ENCODE measurements at regions not wholly inside any gene's neighbourhood (a gene's known extent, or its start where the extent isn't known, plus 50 kb on each side); places are given as distances from the start of the nearest gene placed in this dataset.

DNA sequence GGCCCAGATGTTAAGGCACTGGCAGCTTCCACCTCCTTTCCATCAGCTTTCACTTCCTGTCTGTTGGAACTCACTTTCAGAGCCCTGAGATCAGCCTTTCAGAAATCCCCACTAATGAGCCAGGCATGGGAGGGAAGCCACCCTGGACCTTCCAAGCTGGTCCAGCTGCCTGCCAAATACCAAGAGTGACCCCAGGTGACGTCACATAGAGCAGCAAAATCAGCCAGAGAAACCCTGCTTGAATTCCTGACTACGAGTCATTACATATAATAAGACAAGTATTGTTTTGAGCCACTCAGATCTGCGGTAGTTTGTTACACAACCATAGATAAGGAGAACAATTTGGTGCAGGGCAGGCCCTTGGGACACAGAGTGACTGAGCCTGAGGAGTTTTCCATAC lies 556.0 kb upstream of the JAG1 start:
- no peak for DNase-seq

DNA sequence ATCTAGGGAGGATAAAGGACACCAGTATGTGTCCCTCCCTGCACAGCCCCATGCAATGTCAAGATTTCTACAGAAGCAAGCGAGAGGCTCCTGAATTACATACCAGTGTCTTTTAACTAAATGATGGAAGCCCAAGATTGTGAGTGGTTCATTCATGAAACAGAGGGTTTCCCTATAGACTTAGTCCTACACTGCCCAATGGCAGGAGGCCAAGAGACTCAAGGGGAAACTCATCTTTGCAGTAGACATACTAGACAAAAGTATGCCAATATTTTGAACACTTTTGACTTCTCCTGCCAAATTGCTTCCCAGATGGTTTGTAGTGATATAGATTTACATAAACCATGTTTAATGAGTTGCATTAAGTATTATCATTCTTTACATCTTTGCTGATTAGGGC lies 557.2 kb upstream of the JAG1 start:
- no peak for DNase-seq

DNA sequence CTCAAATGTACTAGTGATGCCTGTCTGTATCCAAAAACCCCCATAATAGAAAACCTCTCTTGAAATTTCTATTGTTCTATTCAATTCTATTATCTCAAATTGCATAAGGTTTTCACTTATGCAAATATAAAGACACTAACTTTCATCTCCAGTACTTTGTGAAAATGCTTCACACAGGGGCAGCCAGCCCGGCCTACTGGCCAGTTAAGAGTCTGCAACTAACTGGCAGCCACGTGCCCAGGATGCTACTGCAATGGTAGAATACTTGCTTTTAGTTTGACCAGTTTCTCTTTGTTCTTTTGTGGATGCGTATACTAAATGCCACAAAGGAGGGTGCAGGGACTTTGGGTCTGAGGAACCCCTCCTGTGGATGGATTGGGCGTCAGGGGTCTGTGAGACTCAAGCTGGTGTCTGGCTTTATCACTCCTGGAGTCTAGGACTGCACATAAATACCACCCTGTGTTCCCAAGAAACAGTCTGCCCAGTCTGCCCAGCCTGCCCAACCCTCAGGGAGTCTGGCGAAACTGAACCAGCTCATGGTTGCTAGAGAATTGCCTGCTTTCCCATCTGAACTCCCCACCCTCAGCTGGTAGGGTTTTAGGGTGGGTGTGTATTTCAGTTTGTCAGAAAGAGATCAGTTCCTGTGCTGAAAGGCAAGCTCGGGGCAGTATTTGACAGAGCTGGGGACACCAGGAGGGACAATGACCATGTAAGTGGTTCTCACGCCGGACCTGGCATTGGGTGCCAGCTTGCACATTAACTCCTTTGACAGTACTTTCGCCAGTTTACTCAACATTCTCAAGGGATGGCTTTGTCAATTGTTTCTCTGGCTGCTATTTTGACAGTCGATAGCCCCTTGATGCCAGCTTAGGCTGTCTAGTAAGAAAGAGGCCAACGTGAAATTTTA lies 558.2 kb upstream of the JAG1 start:
- no peak for DNase-seq

DNA sequence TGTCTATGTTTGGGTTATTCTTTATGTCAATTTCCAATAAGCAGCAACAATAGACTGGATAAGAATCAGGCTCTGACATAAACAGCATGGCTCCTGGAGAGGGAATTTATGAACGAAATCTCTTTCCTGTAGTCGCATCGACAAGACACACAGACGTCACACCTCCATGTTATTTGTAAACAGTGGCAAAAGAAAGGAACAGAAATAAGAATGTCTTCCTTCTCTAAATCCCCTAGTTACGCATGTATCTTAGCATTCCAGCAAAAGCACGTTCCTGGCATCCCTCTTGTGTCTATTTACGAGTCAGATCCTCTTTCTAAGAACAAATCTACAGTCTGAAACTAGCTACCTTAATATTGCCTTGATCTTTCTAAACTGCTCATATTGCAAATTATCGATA lies 559.1 kb upstream of the JAG1 start:
- no peak for DNase-seq

DNA sequence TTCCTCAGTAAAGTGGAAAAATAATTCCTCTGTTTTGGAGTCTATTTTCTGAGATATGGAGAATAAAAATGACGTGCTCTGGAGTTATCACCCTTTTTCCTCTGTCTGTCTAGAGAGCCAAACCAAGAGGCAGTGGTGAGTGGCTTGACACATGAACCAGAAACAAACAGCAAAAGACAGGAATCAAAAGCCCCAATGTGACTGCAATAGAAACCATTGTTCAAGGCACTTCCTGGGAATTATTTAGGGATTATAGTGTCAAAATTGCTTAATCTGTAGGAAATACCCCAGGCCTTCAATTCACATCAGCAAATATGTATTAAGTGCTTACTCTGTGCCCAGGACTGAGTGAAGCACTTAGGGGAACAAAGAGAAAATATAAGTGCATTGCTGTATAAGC lies 560.4 kb upstream of the JAG1 start:
- no peak for DNase-seq

DNA sequence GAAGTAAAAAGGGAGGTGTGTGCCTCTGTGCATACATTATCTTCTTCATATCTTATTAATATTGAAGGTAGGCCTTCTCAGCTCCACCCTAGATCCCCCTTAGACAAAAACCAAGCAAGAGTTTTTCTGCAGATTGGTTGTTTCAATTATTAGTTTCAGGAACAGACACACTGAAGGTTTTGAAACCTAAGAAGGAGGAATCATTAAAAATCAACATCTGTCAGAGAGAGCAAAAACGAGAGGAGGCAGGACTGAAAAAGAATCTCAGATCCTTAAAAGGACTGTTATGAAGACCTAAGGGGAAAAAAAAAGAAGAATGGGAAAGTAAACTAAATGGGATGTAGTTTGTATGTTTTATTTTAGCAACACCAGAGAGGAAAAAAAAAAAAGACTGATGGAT lies 560.8 kb upstream of the JAG1 start:
- no peak for DNase-seq

DNA sequence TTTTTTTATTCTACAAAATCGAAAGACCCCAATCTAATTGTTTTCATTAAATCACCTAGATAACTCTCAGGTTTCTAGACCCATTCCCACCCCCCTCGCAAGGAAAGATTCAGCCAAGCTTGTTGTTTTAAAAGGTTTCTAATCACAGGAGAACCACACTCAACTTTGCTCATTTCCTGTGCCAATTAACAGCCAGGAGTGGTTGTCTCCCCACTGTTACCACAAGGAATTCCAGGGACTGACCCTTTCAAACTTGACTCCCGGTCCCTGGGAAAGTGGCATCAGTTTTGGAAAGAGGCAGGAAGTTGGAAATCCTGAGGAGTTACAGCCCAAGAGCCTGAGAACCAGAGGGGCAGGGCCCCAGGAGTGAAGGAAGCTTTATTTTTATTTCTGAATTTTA lies 561.3 kb upstream of the JAG1 start:
- DNase-seq: no peak

DNA sequence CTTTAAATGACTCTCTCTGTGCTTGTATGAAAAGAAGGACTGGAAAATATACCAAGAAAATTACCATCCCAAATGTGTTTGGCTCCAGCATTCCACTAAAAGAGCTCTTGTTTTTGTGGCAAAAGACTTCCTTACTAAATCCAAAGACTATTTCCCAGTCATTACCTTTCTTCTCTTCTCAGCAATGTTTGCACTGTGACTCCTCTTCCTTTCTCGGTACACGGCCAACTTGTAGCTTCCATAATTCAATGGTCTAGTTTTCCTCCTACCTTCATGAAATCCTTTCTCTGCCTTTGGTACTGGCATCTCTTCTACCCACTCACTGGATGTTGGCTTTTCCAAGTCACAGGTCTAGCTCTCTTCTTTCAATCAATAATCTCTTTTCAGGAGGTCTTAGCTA lies 568.5 kb upstream of the JAG1 start:
- DNase-seq: no peak

DNA sequence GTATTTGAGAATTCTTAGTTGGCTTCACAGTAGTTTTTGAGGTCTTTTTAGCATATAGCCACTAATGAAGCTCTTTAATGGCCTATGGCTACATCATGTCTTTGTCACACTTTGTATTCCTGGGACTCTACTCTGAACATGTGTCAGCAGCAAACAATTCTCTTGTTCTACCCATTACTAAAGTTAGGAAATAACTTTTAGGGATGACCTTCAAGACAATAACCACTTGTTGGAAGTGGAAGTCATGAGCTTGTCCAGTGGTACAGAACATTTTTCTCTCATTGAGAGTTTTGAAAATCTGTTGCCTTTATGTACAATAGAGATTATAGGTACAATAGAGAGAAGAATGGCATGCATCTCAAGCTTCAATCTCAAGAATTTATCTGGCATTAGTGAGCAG lies 571.6 kb upstream of the JAG1 start:
- no peak for DNase-seq

DNA sequence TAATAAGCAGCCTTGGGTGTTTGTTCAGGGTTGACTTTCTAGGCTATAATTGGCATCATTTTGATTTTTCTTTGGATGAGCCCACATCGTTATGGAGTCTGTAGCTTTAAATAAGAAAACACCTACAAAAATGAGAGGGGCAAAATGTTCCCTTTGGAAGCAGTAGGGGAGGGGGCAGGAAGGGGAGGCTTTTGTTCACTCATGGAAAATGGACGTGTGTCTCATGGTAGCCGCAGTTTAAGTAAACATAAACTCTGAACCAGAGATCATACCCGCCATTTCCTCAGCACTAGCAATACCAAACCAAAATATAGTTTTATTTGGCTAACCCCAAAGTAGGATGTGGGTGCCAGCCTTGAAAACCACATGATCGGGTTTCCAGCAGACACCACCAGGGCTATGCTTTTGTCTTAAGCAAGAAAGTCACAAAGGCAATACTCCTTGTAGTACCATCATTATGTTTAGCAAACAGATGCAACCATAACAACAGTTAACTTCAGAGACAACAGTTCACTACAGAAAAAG lies 572.5 kb upstream of the JAG1 start:
- no peak for DNase-seq

DNA sequence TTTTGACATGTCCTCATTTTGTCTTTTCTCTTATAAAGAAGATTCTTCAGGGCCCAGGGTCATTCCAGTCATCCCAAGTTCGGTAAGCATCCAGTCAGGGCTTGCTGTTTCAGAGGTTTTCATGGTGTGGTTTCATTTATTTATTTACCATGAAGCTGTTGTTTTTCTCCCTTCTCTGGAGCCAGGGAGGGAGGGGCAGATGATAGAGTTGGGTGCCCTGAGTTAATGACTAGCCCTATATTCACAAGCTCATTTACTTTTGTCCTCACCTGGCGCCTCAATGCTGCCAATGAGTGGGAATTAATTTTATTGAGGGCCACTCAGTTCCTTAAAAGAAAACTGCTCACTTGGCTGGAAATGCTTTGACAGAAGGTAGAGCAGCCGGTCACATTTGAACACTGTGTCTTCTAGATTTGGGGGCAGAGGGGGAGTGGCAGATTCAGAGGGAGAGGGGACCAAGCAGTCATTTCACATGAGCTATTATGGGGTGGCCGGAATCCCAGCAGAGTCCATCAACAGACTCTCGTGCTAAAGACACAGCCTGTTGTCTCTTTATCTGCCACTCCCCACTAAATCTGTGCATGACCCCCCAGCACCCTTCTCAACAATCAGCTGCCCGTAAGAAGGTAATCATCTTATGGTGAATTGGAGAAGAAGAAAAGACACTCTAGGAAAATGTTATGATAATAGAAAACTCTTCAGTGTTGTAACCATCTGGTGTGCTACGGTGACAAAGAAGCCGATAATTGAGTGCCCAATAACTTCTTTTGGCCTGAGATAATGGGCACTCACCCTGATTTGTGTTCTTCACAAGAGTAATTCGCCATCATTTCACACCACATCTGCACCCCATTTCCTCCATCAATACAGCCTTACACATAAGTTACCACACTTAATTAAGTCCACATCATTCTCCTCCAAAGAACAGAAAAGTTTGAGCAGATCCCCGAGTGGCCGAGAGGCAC lies 573.5 kb upstream of the JAG1 start:
- no peak for DNase-seq

DNA sequence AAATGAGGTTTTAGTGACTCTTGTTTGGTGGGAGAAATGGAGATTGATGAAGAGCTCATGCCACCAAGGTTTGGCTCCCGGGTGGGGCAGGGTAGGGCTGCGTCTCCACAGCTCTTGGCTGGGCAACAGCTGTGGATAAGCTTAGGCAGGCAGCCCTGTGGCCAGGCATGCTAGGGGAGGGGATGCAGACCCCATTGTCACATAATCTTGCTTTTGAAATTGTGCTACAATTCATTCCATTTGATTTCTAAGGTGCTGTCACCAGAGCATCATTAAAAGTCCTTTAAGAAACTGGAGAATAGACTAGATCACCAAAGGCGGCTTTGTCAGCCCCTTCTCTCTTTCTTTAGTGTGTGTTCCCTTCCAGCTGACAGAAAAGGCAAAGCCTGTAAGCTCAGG lies 574.2 kb upstream of the JAG1 start:
- no peak for DNase-seq

DNA sequence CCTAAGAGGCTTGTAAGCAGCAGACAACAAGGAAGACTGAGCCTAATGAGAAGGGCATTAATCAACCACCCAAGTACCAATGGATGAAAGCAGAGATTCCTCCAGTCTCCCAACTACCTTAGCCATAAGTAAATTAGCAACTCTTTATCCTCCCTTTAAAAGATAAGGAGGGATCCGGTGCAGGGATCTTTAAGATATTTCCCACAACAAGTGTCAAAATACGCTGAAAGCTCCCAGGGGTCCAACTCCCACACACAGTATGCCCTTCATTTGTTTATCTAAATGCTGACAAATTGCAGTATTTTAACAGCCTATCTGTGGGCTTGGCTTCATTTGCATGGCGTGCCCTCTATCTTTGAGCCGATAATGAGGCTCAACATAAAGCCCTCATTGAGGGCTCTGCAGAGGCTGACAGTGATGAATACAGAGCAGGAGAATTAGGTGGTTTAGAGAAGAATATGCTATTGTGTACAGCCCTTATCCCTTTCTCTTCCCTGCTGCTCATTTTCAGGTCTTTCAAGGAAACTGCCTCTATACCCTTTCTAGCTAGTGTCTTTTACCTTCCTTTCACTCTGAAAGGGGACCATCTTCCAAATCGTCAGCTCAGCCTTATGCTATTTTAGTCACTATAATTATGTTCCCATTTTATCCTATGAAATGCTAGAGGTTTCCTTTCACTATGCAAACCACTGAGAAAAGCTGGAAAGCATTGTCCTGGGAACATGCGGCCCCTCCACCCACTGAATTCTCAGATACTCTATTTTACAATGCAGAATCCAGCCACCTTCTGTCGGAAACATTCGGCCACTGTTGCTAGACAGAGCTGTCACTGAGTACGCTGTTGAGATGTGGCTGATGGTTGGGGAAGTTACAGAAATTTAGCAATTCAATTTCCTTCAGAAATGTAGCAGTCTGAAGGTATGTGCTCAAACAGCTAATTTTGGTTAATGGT lies 575.2 kb upstream of the JAG1 start:
- DNase-seq: no peak

DNA sequence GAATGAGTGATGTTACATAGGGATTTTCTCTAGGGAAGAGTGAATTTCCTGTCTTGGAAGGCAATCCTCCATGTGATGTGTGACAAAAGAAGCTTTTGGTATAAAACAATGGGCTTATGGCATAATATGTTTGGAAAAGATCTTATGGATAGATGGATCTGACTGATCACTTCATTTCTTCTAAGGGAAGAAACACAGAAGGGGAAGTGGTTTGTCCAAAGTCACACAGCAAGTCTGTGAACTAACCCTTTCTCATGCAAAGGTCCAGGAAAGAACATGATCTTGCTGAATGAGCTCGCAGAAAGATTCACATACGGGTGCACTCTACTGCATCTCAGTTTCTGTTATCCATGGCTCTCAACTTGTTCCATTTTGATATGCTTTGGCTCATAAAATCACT lies 575.9 kb upstream of the JAG1 start:
- DNase-seq: no peak

DNA sequence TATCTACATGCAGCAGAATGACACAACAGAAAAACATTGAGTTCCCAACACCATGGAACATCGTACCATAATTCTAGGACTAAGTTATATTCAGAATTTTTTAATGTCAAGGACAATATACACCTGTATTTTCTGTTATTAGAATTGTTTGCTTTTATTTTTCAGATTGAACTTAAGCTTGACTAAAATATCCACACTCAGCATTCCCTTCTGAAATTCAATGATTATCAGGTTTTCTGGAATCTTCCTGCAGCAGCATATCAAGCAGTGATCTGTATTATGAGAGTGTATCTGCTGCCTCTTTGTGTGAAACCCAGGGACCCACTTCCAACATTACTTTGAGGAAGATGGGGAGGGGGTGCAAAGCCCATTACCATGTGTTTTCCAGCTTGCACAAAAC lies 578.6 kb upstream of the JAG1 start:
- DNase-seq: no peak

DNA sequence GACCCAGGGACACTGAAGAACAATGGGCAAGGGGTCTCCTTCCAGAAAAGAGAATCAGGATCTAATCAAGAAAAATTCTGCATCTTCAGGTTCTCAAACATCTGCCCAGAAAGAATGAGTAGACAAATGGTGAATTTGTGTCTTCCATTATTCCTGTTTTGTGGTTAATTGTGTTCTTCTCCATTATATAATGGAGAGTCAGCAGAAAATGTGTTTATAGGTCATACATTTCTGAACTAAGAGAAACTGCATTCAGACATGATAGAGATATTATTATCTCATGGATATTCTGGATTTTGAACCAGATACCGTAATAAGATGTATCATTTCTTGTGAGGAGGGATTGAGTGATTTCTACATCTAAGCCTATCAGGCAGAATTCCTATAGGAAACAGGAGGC lies 581.7 kb upstream of the JAG1 start:
- DNase-seq: no peak

DNA sequence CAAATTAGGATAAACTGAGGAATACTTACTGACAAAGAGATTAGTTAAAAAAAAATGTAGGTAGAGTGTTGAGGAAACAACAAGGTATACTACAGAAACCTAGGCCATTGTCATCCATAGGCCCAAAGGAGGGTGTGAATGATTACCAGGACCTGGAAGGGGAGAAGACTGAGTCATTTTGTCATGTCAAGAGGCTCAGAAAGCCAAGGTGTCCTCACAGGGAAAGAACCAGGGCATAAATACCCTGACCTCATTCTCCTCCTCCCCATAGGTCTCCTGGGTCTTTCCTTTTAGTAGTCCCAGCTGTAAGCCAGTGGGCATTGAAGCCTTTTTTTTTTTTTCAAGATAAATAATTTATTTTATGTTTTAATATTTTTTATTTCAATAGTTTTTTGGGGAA lies 582.1 kb upstream of the JAG1 start:
- DNase-seq: no peak

DNA sequence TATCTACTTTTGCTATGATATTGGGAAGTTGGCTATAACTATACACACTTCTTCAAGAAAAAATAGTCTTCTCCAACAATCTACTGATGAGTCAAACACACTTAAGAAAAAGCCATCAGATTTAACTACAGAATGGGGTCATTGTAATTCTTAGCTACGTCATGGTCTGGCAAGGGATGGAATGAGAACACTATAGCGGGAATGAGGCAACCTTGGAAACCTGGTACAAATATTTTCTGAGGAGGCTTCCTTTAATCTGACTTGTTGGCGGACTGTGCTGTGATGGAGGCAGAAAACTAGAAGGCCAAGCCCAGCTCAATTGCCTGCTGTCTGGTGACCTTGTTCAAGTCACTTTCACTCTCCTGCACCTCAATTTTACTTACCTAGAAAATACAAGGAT lies 586.8 kb upstream of the JAG1 start:
- no peak for DNase-seq

DNA sequence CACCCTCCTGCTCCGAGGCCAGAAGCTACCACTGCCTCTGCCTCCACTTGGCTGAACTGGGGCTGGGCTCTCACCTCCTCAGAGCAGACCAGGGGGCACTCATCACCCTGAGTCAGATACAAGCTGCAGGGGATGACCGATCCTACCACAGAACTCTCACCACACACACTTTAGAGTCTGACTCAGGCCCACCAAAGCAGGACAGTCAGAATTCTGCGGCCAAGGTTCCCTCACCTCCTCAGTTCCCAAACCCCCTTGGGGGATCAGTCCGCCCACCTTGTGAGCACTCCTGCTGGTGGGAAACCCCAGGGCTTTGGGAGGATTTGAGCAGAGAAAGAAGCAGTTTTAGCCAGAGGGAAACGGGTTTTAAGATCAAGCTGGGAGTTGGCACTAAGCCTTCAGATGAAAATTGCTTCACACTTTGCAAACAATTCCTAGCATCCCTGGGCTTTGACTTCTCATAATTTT lies 587.8 kb upstream of the JAG1 start:
- no peak for DNase-seq

DNA sequence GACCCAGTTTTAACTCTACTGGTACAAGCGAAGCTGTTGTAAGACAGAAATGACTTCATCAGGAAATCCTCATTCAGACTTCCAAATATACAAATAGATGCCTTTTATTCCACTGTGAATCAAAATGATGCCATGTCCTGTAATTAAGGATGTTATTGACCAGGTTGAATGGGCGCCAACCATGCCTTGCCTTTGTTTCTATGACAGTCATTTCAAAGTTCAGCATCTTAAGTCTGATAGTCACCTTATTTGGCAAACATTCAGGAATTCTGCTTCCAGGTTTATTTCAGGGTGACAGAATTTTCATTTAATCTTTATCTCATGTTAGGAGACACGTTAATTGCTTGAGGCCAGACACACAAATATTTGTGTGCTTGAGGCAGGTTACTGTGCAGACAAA lies 592.8 kb upstream of the JAG1 start:
- no peak for DNase-seq

DNA sequence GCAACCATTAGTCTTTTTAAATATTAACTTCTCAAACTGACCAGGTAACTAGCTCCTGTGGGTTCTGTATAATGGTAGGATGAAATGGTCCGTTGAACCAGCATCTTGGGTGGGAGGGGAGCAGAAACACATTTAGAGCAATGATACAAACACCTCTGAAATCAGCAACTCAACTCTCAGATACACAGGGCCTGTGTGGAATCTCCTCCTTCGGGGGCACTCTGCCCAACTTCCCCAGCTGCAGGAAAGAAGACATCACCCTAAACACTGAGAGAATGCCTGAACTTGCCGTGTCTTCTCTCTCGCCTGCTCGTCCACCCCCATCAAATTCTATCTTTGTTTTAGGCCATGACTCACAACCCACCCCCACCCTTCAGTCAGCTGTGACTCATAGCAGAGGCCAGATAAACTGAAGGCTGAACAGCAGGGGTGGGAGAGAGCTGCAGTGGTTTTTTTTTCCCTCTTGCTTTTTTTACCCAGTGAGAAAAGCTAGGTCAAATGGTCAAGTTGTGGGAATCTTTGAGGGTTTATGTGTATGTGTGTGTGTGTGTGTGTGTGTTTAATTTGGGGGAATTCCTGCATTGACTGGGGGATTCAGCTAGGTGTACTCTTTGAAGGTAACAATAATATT lies 593.4 kb upstream of the JAG1 start:
- no peak for DNase-seq

DNA sequence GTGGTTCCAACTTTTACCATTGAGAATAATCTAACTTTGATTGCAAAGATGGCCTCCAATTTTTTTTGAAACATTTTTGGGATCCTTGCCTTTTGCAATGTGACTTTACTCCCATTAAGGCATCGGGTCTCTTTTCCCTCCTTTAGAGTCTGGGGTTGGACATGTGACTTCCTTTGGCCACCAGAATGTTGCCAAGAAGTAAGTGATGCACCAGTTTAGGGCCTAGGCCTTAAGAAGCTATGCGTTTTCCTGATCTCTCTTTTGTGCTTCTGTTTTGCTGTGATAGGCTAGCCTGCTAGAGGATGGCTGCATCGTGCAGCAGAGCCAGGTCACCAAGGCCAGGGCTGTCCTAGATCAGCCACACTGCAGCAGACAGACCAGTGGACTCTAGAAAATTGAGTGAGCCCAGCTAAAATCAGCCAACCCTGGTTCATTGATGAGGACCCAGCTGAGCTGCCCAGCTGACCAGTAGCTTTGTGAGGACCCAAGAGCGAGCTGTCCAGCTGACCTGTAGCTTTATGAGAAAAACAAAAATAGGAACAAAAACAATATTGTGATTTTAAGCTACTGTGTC lies 594.0 kb upstream of the JAG1 start:
- no peak for DNase-seq

Measured in NCI-H2029 (cell line).